Ovary (tissue), 3 donors: ENCODE measurements at regions not wholly inside any gene's neighbourhood (a gene's known extent, or its start where the extent isn't known, plus 50 kb on each side); places are given as distances from the start of the nearest gene placed in this dataset.

Experiments
- POLR2A ChIP-seq: fragments of 450-650 bp; IDR thresholded peaks from one replicate; pipeline ENCODE4 v1.6.1; 2017; ENCODE audit warnings: antibody characterized with exemption, mild to moderate bottlenecking, moderate library complexity
- TF ChIP-seq, protein P1 (sequence below), 3 donors: fragments of 450-650 bp in 2 of 3; fragments of 200-600 bp in 1 of 3; IDR thresholded peaks; one replicate each; pipeline versions ENCODE4 v1.5.1 to v1.8.0; 2016 to 2022; ENCODE audit warnings: antibody characterized with exemption in 3 of 3, mild to moderate bottlenecking in 1 of 3
- donor health status: DM: no; HTN: no; CAD: no.

DNA sequence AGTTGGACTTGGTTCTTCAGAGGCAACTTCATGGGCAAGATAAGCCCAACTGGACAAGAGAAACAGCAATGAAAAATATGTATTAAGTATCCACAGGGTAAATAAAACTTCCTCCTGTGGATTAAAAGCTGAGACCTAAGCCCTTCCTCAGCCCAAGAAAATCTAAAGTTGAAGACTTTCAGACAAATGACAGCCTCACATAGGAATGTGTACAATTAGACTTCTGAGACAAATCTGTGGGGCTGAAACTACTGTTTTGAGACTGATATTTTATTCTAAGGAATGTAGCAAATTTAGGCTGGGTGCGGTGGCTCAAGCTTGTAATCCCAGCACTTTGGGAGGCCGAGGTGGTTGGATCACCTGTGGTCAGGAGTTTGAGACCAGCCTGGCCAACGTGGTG, 74.2 kb upstream of the IL12A start:
- TF ChIP-seq POLR2A, result no peak
- TF ChIP-seq, protein P1, sequence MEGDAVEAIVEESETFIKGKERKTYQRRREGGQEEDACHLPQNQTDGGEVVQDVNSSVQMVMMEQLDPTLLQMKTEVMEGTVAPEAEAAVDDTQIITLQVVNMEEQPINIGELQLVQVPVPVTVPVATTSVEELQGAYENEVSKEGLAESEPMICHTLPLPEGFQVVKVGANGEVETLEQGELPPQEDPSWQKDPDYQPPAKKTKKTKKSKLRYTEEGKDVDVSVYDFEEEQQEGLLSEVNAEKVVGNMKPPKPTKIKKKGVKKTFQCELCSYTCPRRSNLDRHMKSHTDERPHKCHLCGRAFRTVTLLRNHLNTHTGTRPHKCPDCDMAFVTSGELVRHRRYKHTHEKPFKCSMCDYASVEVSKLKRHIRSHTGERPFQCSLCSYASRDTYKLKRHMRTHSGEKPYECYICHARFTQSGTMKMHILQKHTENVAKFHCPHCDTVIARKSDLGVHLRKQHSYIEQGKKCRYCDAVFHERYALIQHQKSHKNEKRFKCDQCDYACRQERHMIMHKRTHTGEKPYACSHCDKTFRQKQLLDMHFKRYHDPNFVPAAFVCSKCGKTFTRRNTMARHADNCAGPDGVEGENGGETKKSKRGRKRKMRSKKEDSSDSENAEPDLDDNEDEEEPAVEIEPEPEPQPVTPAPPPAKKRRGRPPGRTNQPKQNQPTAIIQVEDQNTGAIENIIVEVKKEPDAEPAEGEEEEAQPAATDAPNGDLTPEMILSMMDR (IDR thresholded peaks at IDR 0.05), result no peak
